Activated CD8-positive, alpha-beta T cell treated with anti-CD3 and anti-CD28 coated beads for 36 hours (primary cell): ENCODE measurements at regions not wholly inside any gene's neighbourhood (a gene's known extent, or its start where the extent isn't known, plus 50 kb on each side); places are given as distances from the start of the nearest gene placed in this dataset.

Experiments used
- ATAC-seq: fragments of 200-7000 bp; cut with Tn5 transposase; one replicate; pipeline ENCODE4 v1.10.0; 2021; ENCODE audit warnings: mild to moderate bottlenecking, moderate library complexity
- CTCF ChIA-PET: fragments of 350-600 bp; sonication (Branson Sonifier 250); formaldehyde crosslinking; loops from one replicate; lab custom pipeline; 2021; ENCODE audit warnings: antibody characterized with exemption; lab: Charles Lee
- POLR2A ChIA-PET: fragments of 350-600 bp; sonication (Branson Sonifier 250); formaldehyde crosslinking; loops from one replicate; lab custom pipeline; 2021; ENCODE audit warnings: antibody characterized with exemption; lab: Charles Lee
- DNase-seq: peaks from one replicate; pipeline ENCODE4 v3.0.0-alpha.2; 2020
- H3K27ac Mint-ChIP-seq: one replicate; pipeline ENCODE4 v1.8.0; 2021; ENCODE audit warnings: mild to moderate bottlenecking, mixed read lengths
- H3K27me3 Mint-ChIP-seq: one replicate; pipeline ENCODE4 v1.8.0; 2021; ENCODE audit warnings: mixed read lengths
- H3K36me3 Mint-ChIP-seq: one replicate; pipeline ENCODE4 v1.8.0; 2021; ENCODE audit warnings: low read depth, mixed read lengths
- H3K4me1 Mint-ChIP-seq: one replicate; pipeline ENCODE4 v1.8.0; 2021; ENCODE audit warnings: low read depth, mixed read lengths
- H3K4me3 Mint-ChIP-seq: one replicate; pipeline ENCODE4 v1.8.0; 2021; ENCODE audit warnings: mild to moderate bottlenecking, moderate library complexity, mixed read lengths
- H3K9me3 Mint-ChIP-seq: one replicate; pipeline ENCODE4 v1.8.0; 2021; ENCODE audit warnings: mixed read lengths
- intact Hi-C: fragments of 100-400 bp; cut with micrococcal nuclease; formaldehyde crosslinking; loops from one replicate; pipeline ENCODE4 v1.10.0; 2022
- TF ChIP-seq, protein P1 (sequence below): fragments of 200-600 bp; IDR thresholded peaks from one replicate; pipeline ENCODE4 v1.8.0; 2022; ENCODE audit warnings: antibody characterized with exemption, mild to moderate bottlenecking

GRCh38 chr5:63121471-63121870 is 542.9 kb downstream of the LRRC70 start:
- ChIA-PET POLR2A (no interaction called here), CTCF (no interaction called here)
- TF ChIP-seq, protein P1, sequence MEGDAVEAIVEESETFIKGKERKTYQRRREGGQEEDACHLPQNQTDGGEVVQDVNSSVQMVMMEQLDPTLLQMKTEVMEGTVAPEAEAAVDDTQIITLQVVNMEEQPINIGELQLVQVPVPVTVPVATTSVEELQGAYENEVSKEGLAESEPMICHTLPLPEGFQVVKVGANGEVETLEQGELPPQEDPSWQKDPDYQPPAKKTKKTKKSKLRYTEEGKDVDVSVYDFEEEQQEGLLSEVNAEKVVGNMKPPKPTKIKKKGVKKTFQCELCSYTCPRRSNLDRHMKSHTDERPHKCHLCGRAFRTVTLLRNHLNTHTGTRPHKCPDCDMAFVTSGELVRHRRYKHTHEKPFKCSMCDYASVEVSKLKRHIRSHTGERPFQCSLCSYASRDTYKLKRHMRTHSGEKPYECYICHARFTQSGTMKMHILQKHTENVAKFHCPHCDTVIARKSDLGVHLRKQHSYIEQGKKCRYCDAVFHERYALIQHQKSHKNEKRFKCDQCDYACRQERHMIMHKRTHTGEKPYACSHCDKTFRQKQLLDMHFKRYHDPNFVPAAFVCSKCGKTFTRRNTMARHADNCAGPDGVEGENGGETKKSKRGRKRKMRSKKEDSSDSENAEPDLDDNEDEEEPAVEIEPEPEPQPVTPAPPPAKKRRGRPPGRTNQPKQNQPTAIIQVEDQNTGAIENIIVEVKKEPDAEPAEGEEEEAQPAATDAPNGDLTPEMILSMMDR = no peak
- no peaks in the 10 kb centered on the region for H3K4me1 Mint-ChIP-seq
- ATAC-seq (no peak), DNase-seq (no peak)
- no peaks in the 10 kb centered on the region for H3K9me3 Mint-ChIP-seq
- intact Hi-C loops = no loop called here
- H3K36me3 Mint-ChIP-seq = no peaks in the 10 kb centered on the region
- no peak overlapping the region for H3K27ac Mint-ChIP-seq
- no peaks in the 10 kb centered on the region for H3K27me3 Mint-ChIP-seq
- H3K4me3 Mint-ChIP-seq = no peak overlapping the region

GRCh38 chr5:63118221-63118620 is 539.6 kb downstream of the LRRC70 start:
- ATAC-seq = no peak
- H3K4me3 Mint-ChIP-seq = no peak overlapping the region
- no peak for DNase-seq
- POLR2A ChIA-PET = no interaction called here
- no peaks in the 10 kb centered on the region for H3K27me3 Mint-ChIP-seq
- CTCF ChIA-PET = no interaction called here
- no peaks in the 10 kb centered on the region for H3K36me3 Mint-ChIP-seq
- H3K9me3 Mint-ChIP-seq = no peaks in the 10 kb centered on the region
- no peaks in the 10 kb centered on the region for H3K4me1 Mint-ChIP-seq
- TF ChIP-seq, protein P1 = no peak
- no peak overlapping the region for H3K27ac Mint-ChIP-seq
- intact Hi-C loops = no loop called here

- Mint-ChIP-seq H3K27me3 (no peaks in the 10 kb centered on the region), H3K4me3 (no peak overlapping the region), H3K9me3 (no peaks in the 10 kb centered on the region), H3K36me3 (no peaks in the 10 kb centered on the region), H3K4me1 (no peaks in the 10 kb centered on the region), H3K27ac (no peak overlapping the region)
- DNase-seq = no peak
- ChIA-PET CTCF (no interaction called here), POLR2A (no interaction called here)
- TF ChIP-seq, protein P1 = no peak
- no peak for ATAC-seq
- intact Hi-C loops = no loop called here
Measured at GRCh38 chr5:63111891-63112290, 533.3 kb downstream of the LRRC70 start.

- H3K27me3 Mint-ChIP-seq = no peaks in the 10 kb centered on the region
- H3K4me3 Mint-ChIP-seq = no peak overlapping the region
- ATAC-seq (no peak), DNase-seq (no peak)
- POLR2A ChIA-PET = no interaction called here
- no peaks in the 10 kb centered on the region for H3K9me3 Mint-ChIP-seq
- intact Hi-C loops = no loop called here
- CTCF ChIA-PET = no interaction called here
- H3K27ac Mint-ChIP-seq = no peak overlapping the region
- no peaks in the 10 kb centered on the region for H3K36me3 Mint-ChIP-seq
- TF ChIP-seq, protein P1 = no peak
- no peaks in the 10 kb centered on the region for H3K4me1 Mint-ChIP-seq
Measured at GRCh38 chr5:63101870-63102269, 523.3 kb downstream of the LRRC70 start.

- no peaks in the 10 kb centered on the region for H3K9me3 Mint-ChIP-seq
- ChIA-PET POLR2A (no interaction called here), CTCF (no interaction called here)
- no peaks in the 10 kb centered on the region for H3K36me3 Mint-ChIP-seq
- TF ChIP-seq, protein P1 = no peak
- DNase-seq = no peak
- no peaks in the 10 kb centered on the region for H3K27me3 Mint-ChIP-seq
- intact Hi-C loops = no loop called here
- no peak overlapping the region for H3K4me3 Mint-ChIP-seq
- H3K27ac Mint-ChIP-seq = no peak overlapping the region
- H3K4me1 Mint-ChIP-seq = no peaks in the 10 kb centered on the region
- no peak for ATAC-seq
Measured at GRCh38 chr5:63097286-63097685, 518.7 kb downstream of the LRRC70 start.
